Cardiac fibroblast (primary cell): ENCODE measurements at regions not wholly inside any gene's neighbourhood (a gene's known extent, or its start where the extent isn't known, plus 50 kb on each side); places are given as distances from the start of the nearest gene placed in this dataset.
"Not testable (repeated sequence)": the region's sequence is repeated elsewhere in the genome, so short reads cannot be mapped to it uniquely, and the experiment has no call there.

Source experiments
- DNase-seq, 2 donors: peaks; one replicate each; pipeline versions ENCODE4 v3.0.0 to v3.0.0-alpha.2; 2010; ENCODE audit warnings: low read depth in 2 of 2
- H3K4me3 ChIP-seq, 2 donors: replicated peaks in 1 of 2; 1 replicate in 1 of 2; 2 replicates in 1 of 2; pipeline ENCODE4 v1.5.1; 2011; ENCODE audit warnings: low read depth in 2 of 2, low read length in 2 of 2, mild to moderate bottlenecking in 2 of 2, moderate library complexity in 1 of 2
- TF ChIP-seq, protein P1 (sequence below): IDR thresholded peaks from one replicate; pipeline ENCODE4 v1.5.1; 2011; ENCODE audit warnings: low read depth, mild to moderate bottlenecking, low read length, inconsistent platforms

GRCh38 chr9:759983-760736 lies 81.3 kb upstream of the DMRT1 start:
- no peak for DNase-seq

DNA sequence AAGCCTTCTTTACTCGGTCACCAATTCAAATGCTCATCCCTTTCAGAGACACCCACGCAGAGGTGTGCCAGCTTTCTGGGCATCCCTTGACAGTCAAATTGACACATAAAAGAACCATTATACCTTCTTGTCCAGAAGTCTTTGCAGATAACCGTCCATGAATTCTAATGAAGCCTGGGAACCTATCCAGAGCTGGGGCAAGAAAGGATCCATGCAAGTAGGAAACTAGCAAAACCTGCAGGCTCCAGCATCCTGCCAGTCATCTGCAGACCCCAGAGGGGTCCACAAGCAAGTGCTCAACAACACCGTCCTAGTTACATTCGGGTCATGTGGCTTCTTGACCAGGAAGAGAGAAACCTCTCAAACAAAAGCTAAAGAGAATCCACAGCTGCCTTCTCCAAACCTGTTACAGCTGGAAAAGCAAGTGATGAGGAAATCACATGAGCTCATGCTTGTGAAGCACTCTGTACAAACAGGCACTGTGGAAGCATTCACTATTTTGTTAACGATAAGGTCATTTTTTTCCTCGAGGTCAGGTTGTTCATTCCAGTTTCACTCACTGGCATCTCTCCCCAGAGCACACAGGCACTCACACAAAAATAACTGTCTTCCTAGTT lies 80.2 kb upstream of the DMRT1 start:
- DNase-seq, result peak; percentile 38 to 57
- no peak overlapping the region for H3K4me3 ChIP-seq
- TF ChIP-seq, protein P1, sequence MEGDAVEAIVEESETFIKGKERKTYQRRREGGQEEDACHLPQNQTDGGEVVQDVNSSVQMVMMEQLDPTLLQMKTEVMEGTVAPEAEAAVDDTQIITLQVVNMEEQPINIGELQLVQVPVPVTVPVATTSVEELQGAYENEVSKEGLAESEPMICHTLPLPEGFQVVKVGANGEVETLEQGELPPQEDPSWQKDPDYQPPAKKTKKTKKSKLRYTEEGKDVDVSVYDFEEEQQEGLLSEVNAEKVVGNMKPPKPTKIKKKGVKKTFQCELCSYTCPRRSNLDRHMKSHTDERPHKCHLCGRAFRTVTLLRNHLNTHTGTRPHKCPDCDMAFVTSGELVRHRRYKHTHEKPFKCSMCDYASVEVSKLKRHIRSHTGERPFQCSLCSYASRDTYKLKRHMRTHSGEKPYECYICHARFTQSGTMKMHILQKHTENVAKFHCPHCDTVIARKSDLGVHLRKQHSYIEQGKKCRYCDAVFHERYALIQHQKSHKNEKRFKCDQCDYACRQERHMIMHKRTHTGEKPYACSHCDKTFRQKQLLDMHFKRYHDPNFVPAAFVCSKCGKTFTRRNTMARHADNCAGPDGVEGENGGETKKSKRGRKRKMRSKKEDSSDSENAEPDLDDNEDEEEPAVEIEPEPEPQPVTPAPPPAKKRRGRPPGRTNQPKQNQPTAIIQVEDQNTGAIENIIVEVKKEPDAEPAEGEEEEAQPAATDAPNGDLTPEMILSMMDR, result no peak

More at GRCh38 chr9:759983-760736, 81.3 kb upstream of the DMRT1 start:
- TF ChIP-seq, protein P1, result no peak
- no peak overlapping the region for H3K4me3 ChIP-seq

- TF ChIP-seq, protein P1, result no peak
- no peak overlapping the region for H3K4me3 ChIP-seq
- DNase-seq, result no peak
Observed at GRCh38 chr9:761793-762560, 79.5 kb upstream of the DMRT1 start.

DNA sequence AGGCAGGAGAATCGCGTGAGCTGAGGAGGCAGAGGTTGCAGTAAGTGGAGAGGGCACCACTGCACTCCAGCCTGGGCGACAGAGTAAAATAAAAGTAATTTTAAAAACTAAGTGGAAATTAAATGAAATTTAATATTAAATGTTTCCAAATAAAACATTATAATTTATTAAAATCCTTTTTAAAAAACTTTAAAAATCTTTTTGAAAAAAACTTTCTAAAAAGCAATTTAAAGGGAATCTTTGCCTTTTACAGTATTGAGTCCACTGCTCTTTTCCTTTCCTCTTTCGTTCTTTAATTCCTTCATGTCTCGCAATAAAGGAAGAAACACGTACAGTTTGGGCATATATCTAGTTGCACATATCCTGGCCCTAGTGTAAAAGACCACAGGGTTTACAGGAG lies 77.8 kb upstream of the DMRT1 start:
- no peak for DNase-seq
- H3K4me3 ChIP-seq, result no peak overlapping the region
- TF ChIP-seq, protein P1, result no peak

- peak; percentile 78 to 81 for DNase-seq
- H3K4me3 ChIP-seq, result no peak overlapping the region
- TF ChIP-seq, protein P1, result peak; percentile 83
Observed at GRCh38 chr9:764105-764524, 77.4 kb upstream of the DMRT1 start.

DNA sequence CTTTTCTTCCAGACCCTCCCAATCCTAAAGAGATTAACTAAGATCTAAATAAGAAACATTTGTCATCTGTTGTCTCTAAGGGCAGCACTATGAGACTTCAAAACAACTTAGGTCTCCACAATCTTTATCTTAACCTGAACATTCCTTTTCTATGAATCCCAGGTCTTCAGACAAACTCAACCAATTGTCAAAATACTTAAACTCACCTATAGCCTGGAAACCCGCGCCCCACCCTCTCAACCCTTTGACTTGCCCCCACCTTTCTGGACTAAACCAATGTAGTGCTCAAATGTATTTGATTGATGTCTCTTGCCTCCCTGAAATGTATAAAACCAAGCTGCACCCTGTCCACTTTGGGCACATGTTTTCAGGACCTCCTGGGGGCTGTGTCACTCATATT lies 76.5 kb upstream of the DMRT1 start:
- no peak overlapping the region for H3K4me3 ChIP-seq
- DNase-seq, result no peak
- TF ChIP-seq, protein P1, result no peak

- not testable (repeated sequence) for DNase-seq, H3K4me3 ChIP-seq
Observed at GRCh38 chr9:767061-767561, 74.4 kb upstream of the DMRT1 start.
